Neural cell (in vitro differentiated cells): ENCODE measurements at regions not wholly inside any gene's neighbourhood (a gene's known extent, or its start where the extent isn't known, plus 50 kb on each side); places are given as distances from the start of the nearest gene placed in this dataset.

Experiments
- H2AFZ ChIP-seq: fragments of 200-600, 300-800 bp; sonication (generic), shearing (Covaris generic); 2 replicates; pipeline ENCODE4 v1.6.0; 2014; ENCODE audit warnings: low read depth, mild to moderate bottlenecking, antibody characterized with exemption, low read length, moderate library complexity
- H3F3A ChIP-seq: fragments of 200-600 bp; shearing (Covaris generic); 2 replicates; pipeline ENCODE4 v1.6.1; 2016; ENCODE audit warnings: mild to moderate bottlenecking, moderate library complexity, mixed read lengths, antibody characterized with exemption, low read length; ENCODE audit not compliant: insufficient read depth, poor library complexity, severe bottlenecking
- H3K27ac ChIP-seq: fragments of 200-600, 300-800 bp; sonication (generic), shearing (Covaris generic); 2 replicates; pipeline ENCODE4 v1.5.1; 2014; ENCODE audit warnings: mild to moderate bottlenecking, low read length, moderate library complexity
- H3K27me3 ChIP-seq: fragments of 300-800, 200-600 bp; sonication (generic), shearing (Covaris generic); 2 replicates; pipeline ENCODE4 v1.6.0; 2014; ENCODE audit warnings: mild to moderate bottlenecking, low read depth, low read length, moderate library complexity; ENCODE audit not compliant: insufficient read depth
- H3K36me3 ChIP-seq: fragments of 300-800, 200-600 bp; sonication (generic), shearing (Covaris generic); 2 replicates; pipeline ENCODE4 v1.5.1; 2014; ENCODE audit warnings: mild to moderate bottlenecking, antibody characterized with exemption, low read length, moderate library complexity; ENCODE audit not compliant: insufficient read depth
- H3K4me2 ChIP-seq: fragments of 300-800, 200-600 bp; sonication (generic), shearing (Covaris generic); 2 replicates; pipeline ENCODE4 v1.6.0; 2014; ENCODE audit warnings: mild to moderate bottlenecking, low read length
- H3K4me3 ChIP-seq: fragments of 300-800, 200-600 bp; sonication (generic), shearing (Covaris generic); 2 replicates; pipeline ENCODE4 v1.5.1; 2014; ENCODE audit warnings: mild to moderate bottlenecking, low read length, moderate library complexity
- H3K79me2 ChIP-seq: fragments of 200-600 bp; shearing (Covaris generic); replicated peaks from 2 replicates; pipeline ENCODE4 v1.6.0; 2014; ENCODE audit warnings: mild to moderate bottlenecking, low read length, moderate library complexity; ENCODE audit not compliant: insufficient read depth
- H3K9ac ChIP-seq: fragments of 300-800, 200-600 bp; sonication (generic), shearing (Covaris generic); 2 replicates; pipeline ENCODE4 v1.6.1; 2016; ENCODE audit warnings: mild to moderate bottlenecking, low read length, mixed read lengths
- H3K9me2 ChIP-seq: fragments of 200-600 bp; shearing (Covaris generic); 2 replicates; pipeline ENCODE4 v1.6.1; 2016; ENCODE audit warnings: mild to moderate bottlenecking, low read length, mixed read lengths; ENCODE audit not compliant: insufficient read depth
- H3K9me3 ChIP-seq: fragments of 200-600, 300-800 bp; sonication (generic), shearing (Covaris generic); 2 replicates; pipeline ENCODE4 v1.6.1; 2016; ENCODE audit warnings: mild to moderate bottlenecking, mixed run types, low read length, moderate library complexity, mixed read lengths
- H4K20me1 ChIP-seq: fragments of 200-600 bp; shearing (Covaris generic); 2 replicates; pipeline ENCODE4 v1.6.1; 2016; ENCODE audit warnings: mild to moderate bottlenecking, mixed run types; ENCODE audit not compliant: insufficient read depth
- EP300 ChIP-seq: fragments of 450-650 bp; conservative IDR thresholded peaks from 2 replicates; pipeline ENCODE4 v1.6.1; 2014; ENCODE audit warnings: antibody characterized with exemption, mild to moderate bottlenecking, moderate library complexity; ENCODE audit not compliant: poor library complexity, severe bottlenecking
- POLR2AphosphoS5 ChIP-seq: IDR thresholded peaks from 2 replicates; pipeline ENCODE4 v1.6.1; 2012
- TF ChIP-seq, protein P1 (sequence below): IDR thresholded peaks from 2 replicates; pipeline ENCODE4 v1.6.1; 2012; ENCODE audit warnings: borderline replicate concordance
- TF ChIP-seq, protein P2 (sequence below): fragments of 450-650 bp; IDR thresholded peaks from 2 replicates; pipeline ENCODE4 v1.5.1; 2014; ENCODE audit warnings: antibody characterized with exemption, mild to moderate bottlenecking, moderate library complexity; ENCODE audit not compliant: poor library complexity, severe bottlenecking

DNA sequence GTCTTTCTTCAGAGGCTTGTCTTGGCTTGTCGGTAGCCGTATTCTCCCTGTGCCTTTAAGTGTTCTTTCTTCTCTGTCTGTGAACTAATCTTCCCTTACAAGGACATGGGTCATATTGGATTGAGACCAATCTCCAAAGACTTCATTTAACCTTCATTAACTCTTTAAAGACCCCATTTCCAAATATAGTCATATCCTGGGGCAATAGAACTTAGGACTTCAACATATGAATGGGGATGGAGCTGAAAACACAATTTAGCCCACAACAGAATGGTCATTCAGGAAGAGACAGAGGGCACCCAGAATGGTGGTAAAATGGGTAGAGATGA is 82.1 kb upstream of the TANK start:
- Histone ChIP-seq H3K27ac (no peak overlapping the region), H3K9me2 (no peaks in the 10 kb centered on the region), H3K4me3 (no peak overlapping the region), H3K9ac (no peak overlapping the region), H4K20me1 (no peaks in the 10 kb centered on the region), H3K36me3 (no peaks in the 10 kb centered on the region), H3K79me2 (no peaks in the 10 kb centered on the region), H3K4me2 (no peak overlapping the region), H3K9me3 (no peaks in the 10 kb centered on the region), H3F3A (no peaks in the 10 kb centered on the region), H3K27me3 (no peaks in the 10 kb centered on the region), H2AFZ (no peak overlapping the region)
- TF ChIP-seq EP300 (no peak), POLR2AphosphoS5 (no peak)
- TF ChIP-seq, protein P1, sequence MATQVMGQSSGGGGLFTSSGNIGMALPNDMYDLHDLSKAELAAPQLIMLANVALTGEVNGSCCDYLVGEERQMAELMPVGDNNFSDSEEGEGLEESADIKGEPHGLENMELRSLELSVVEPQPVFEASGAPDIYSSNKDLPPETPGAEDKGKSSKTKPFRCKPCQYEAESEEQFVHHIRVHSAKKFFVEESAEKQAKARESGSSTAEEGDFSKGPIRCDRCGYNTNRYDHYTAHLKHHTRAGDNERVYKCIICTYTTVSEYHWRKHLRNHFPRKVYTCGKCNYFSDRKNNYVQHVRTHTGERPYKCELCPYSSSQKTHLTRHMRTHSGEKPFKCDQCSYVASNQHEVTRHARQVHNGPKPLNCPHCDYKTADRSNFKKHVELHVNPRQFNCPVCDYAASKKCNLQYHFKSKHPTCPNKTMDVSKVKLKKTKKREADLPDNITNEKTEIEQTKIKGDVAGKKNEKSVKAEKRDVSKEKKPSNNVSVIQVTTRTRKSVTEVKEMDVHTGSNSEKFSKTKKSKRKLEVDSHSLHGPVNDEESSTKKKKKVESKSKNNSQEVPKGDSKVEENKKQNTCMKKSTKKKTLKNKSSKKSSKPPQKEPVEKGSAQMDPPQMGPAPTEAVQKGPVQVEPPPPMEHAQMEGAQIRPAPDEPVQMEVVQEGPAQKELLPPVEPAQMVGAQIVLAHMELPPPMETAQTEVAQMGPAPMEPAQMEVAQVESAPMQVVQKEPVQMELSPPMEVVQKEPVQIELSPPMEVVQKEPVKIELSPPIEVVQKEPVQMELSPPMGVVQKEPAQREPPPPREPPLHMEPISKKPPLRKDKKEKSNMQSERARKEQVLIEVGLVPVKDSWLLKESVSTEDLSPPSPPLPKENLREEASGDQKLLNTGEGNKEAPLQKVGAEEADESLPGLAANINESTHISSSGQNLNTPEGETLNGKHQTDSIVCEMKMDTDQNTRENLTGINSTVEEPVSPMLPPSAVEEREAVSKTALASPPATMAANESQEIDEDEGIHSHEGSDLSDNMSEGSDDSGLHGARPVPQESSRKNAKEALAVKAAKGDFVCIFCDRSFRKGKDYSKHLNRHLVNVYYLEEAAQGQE = no peak
- TF ChIP-seq, protein P2, sequence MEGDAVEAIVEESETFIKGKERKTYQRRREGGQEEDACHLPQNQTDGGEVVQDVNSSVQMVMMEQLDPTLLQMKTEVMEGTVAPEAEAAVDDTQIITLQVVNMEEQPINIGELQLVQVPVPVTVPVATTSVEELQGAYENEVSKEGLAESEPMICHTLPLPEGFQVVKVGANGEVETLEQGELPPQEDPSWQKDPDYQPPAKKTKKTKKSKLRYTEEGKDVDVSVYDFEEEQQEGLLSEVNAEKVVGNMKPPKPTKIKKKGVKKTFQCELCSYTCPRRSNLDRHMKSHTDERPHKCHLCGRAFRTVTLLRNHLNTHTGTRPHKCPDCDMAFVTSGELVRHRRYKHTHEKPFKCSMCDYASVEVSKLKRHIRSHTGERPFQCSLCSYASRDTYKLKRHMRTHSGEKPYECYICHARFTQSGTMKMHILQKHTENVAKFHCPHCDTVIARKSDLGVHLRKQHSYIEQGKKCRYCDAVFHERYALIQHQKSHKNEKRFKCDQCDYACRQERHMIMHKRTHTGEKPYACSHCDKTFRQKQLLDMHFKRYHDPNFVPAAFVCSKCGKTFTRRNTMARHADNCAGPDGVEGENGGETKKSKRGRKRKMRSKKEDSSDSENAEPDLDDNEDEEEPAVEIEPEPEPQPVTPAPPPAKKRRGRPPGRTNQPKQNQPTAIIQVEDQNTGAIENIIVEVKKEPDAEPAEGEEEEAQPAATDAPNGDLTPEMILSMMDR = no peak

DNA sequence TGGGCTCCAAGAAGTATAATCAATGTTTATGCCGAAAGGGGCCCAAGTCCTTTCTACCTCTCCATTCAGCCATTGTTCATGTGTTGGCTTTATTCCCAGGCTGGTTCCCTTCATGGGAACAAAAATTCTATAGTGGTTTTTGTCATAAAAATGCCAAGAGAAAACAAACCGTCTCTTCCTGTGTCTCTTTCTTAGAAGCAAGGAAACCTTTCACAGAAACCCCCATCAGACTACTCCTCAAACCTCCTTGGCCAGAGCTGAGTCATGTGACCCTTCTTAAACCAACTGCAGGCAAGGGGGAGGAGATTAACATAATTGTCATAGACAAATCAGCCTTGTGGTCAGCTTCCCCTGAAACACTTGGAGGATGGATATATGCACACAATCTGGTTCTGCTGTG is 75.1 kb upstream of the TANK start:
- H3K4me3 ChIP-seq = no peak overlapping the region
- no peak overlapping the region for H3K4me2 ChIP-seq
- no peaks in the 10 kb centered on the region for H3K9me2 ChIP-seq
- H3K9me3 ChIP-seq = no peaks in the 10 kb centered on the region
- no peaks in the 10 kb centered on the region for H3K36me3 ChIP-seq
- no peak overlapping the region for H3K27ac ChIP-seq
- TF ChIP-seq EP300 = no peak
- TF ChIP-seq, protein P1 = no peak
- no peak overlapping the region for H3K9ac ChIP-seq
- H2AFZ ChIP-seq = no peak overlapping the region
- H3K79me2 ChIP-seq = no peaks in the 10 kb centered on the region
- no peaks in the 10 kb centered on the region for H3F3A ChIP-seq
- H3K27me3 ChIP-seq = no peaks in the 10 kb centered on the region
- H4K20me1 ChIP-seq = no peaks in the 10 kb centered on the region
